GM12878 (cell line): ENCODE measurements at regions not wholly inside any gene's neighbourhood (a gene's known extent, or its start where the extent isn't known, plus 50 kb on each side); places are given as distances from the start of the nearest gene placed in this dataset.

ENCODE experiments used
- ATF3 ChIP-seq: IDR thresholded peaks from 2 replicates; pipeline ENCODE4 v1.6.1; 2011; ENCODE audit warnings: low read depth, mild to moderate bottlenecking, low read length, moderate library complexity, borderline replicate concordance; ENCODE audit errors: extremely low read depth
- BCL11A ChIP-seq: IDR thresholded peaks from 2 replicates; pipeline ENCODE4 v1.6.1; 2011; ENCODE audit warnings: low read depth, low read length
- CREM ChIP-seq: IDR thresholded peaks from 2 replicates; pipeline ENCODE4 v1.6.1; 2014; ENCODE audit warnings: antibody characterized with exemption, low read depth
- KLF5 ChIP-seq: fragments of 450-650 bp; IDR thresholded peaks from 2 replicates; pipeline ENCODE4 v1.6.1; 2014; ENCODE audit warnings: mild to moderate bottlenecking; ENCODE audit not compliant: partially characterized antibody
- NR2C2 ChIP-seq: IDR thresholded peaks from 2 replicates; pipeline ENCODE4 v1.6.1; 2011; ENCODE audit warnings: borderline replicate concordance, low read depth; ENCODE audit not compliant: control insufficient read depth, insufficient read length
- POLR2AphosphoS5 ChIP-seq: IDR thresholded peaks from 2 replicates; pipeline ENCODE4 v1.6.1; 2011; ENCODE audit warnings: mild to moderate bottlenecking, low read length, inconsistent platforms
- REST ChIP-seq: IDR thresholded peaks from 2 replicates; pipeline ENCODE4 v1.6.1; 2012; ENCODE audit warnings: mild to moderate bottlenecking, low read depth, low read length
- SIX5 ChIP-seq: IDR thresholded peaks from 2 replicates; pipeline ENCODE4 v1.6.1; 2011; ENCODE audit warnings: mild to moderate bottlenecking, low read depth, low read length, moderate library complexity; ENCODE audit not compliant: severe bottlenecking
- SRF ChIP-seq, 2 experiments: IDR thresholded peaks; 2 replicates each; pipeline ENCODE4 v1.6.1; 2011; ENCODE audit warnings: low read depth in 2 of 2, low read length in 2 of 2, mild to moderate bottlenecking in 1 of 2, moderate library complexity in 1 of 2
- STAT1 ChIP-seq: fragments of 450-650 bp; conservative IDR thresholded peaks from 2 replicates; pipeline ENCODE4 v1.6.1; 2014; ENCODE audit warnings: antibody characterized with exemption, mild to moderate bottlenecking
- SUZ12 ChIP-seq: fragments of 200-600 bp; sonication (generic); IDR thresholded peaks from one replicate; pipeline ENCODE4 v1.6.1; 2018; ENCODE audit warnings: antibody characterized with exemption, mild to moderate bottlenecking; ENCODE audit not compliant: unreplicated experiment
- TAF1 ChIP-seq: IDR thresholded peaks from 2 replicates; pipeline ENCODE4 v1.6.1; 2011; ENCODE audit warnings: mild to moderate bottlenecking, low read depth, low read length, borderline replicate concordance
- TCF7 ChIP-seq: IDR thresholded peaks from 2 replicates; pipeline ENCODE4 v1.6.1; 2014; ENCODE audit warnings: antibody characterized with exemption, borderline replicate concordance
- USF1 ChIP-seq: IDR thresholded peaks from 2 replicates; pipeline ENCODE4 v1.6.1; 2011; ENCODE audit warnings: borderline replicate concordance, low read depth, mild to moderate bottlenecking, moderate library complexity, mixed read lengths, low read length; ENCODE audit not compliant: insufficient read depth; ENCODE audit errors: extremely low read length
- TF ChIP-seq, protein P1 (sequence below): IDR thresholded peaks from 2 replicates; pipeline ENCODE4 v1.6.1; 2011; ENCODE audit warnings: borderline replicate concordance, low read depth, mild to moderate bottlenecking, moderate library complexity, low read length; ENCODE audit not compliant: insufficient read depth, poor library complexity, severe bottlenecking
- TF ChIP-seq, protein P2 (sequence below): fragments of 450-650 bp; IDR thresholded peaks from 2 replicates; pipeline ENCODE4 v1.6.1; 2016; ENCODE audit warnings: mild to moderate bottlenecking, moderate library complexity, borderline replicate concordance

DNA sequence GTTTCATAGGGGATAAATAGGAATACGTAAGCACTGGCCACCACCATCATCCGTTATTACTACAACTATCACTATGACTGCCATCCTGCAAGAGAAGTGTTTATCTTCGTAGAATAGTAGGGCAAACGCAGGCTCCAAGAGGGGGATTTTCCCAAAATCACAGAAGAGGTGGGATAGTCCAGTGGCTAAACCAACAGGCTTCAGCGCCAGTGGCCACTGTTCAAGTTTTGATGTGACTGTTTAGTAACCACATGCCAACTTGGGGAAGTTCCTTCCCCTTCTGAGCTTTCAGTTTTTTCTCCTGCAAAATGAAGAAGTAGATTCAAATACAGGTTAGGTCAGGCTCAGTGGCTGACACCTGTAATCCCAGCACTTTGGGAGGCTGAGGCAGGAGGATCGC, 60.7 kb upstream of the GRIN2A start (continued):
- no peak for TF ChIP-seq REST
- no peak for TF ChIP-seq TAF1
- TF ChIP-seq CREM = peak; percentile 58
- peak; percentile 77 for TF ChIP-seq BCL11A
- TF ChIP-seq NR2C2 = no peak
- no peak for TF ChIP-seq SRF (IDR thresholded peaks at IDR 0.05; ENCODE audit: low read depth in 2 of 2, low read length in 2 of 2)
- TF ChIP-seq, protein P1, sequence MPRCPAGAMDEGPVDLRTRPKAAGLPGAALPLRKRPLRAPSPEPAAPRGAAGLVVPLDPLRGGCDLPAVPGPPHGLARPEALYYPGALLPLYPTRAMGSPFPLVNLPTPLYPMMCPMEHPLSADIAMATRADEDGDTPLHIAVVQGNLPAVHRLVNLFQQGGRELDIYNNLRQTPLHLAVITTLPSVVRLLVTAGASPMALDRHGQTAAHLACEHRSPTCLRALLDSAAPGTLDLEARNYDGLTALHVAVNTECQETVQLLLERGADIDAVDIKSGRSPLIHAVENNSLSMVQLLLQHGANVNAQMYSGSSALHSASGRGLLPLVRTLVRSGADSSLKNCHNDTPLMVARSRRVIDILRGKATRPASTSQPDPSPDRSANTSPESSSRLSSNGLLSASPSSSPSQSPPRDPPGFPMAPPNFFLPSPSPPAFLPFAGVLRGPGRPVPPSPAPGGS = no peak
- no peak for TF ChIP-seq POLR2AphosphoS5
- TF ChIP-seq KLF5 = peak; percentile 33
- TF ChIP-seq USF1 = no peak
- TF ChIP-seq, protein P2, sequence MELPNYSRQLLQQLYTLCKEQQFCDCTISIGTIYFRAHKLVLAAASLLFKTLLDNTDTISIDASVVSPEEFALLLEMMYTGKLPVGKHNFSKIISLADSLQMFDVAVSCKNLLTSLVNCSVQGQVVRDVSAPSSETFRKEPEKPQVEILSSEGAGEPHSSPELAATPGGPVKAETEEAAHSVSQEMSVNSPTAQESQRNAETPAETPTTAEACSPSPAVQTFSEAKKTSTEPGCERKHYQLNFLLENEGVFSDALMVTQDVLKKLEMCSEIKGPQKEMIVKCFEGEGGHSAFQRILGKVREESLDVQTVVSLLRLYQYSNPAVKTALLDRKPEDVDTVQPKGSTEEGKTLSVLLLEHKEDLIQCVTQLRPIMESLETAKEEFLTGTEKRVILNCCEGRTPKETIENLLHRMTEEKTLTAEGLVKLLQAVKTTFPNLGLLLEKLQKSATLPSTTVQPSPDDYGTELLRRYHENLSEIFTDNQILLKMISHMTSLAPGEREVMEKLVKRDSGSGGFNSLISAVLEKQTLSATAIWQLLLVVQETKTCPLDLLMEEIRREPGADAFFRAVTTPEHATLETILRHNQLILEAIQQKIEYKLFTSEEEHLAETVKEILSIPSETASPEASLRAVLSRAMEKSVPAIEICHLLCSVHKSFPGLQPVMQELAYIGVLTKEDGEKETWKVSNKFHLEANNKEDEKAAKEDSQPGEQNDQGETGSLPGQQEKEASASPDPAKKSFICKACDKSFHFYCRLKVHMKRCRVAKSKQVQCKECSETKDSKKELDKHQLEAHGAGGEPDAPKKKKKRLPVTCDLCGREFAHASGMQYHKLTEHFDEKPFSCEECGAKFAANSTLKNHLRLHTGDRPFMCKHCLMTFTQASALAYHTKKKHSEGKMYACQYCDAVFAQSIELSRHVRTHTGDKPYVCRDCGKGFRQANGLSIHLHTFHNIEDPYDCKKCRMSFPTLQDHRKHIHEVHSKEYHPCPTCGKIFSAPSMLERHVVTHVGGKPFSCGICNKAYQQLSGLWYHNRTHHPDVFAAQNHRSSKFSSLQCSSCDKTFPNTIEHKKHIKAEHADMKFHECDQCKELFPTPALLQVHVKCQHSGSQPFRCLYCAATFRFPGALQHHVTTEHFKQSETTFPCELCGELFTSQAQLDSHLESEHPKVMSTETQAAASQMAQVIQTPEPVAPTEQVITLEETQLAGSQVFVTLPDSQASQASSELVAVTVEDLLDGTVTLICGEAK = no peak
- TF ChIP-seq SUZ12 = no peak
- no peak for TF ChIP-seq STAT1
- TF ChIP-seq SIX5 = no peak
- no peak for TF ChIP-seq TCF7
- TF ChIP-seq ATF3 = no peak
